Fibroblast of the aortic adventitia (primary cell): ENCODE measurements at regions not wholly inside any gene's neighbourhood (a gene's known extent, or its start where the extent isn't known, plus 50 kb on each side); places are given as distances from the start of the nearest gene placed in this dataset.

Source experiments
- DNase-seq: peaks from one replicate; pipeline ENCODE4 v3.0.0-alpha.2; 2010; ENCODE audit warnings: low read depth
- H3K4me3 ChIP-seq: 2 replicates; pipeline ENCODE4 v1.5.1; 2011; ENCODE audit warnings: low read depth, mild to moderate bottlenecking, control low read depth, low read length, moderate library complexity
- CTCF ChIP-seq: IDR thresholded peaks from 2 replicates; pipeline ENCODE4 v1.5.1; 2011; ENCODE audit warnings: mild to moderate bottlenecking, low read length, control low read depth, inconsistent platforms; ENCODE audit not compliant: insufficient read depth

GRCh38 chr19:28869459-28869858 is 343.5 kb downstream of the UQCRFS1 start:
- H3K4me3 ChIP-seq, result no peak overlapping the region

GRCh38 chr19:28868836-28869235 is 344.1 kb downstream of the UQCRFS1 start:
- TF ChIP-seq CTCF, result no peak
- no peak overlapping the region for H3K4me3 ChIP-seq
- no peak for DNase-seq

More at GRCh38 chr19:28869459-28869858, 343.5 kb downstream of the UQCRFS1 start:
- no peak for DNase-seq
- TF ChIP-seq CTCF, result no peak

GRCh38 chr19:28867978-28868377 is 345.0 kb downstream of the UQCRFS1 start:
- DNase-seq, result no peak
- no peak for TF ChIP-seq CTCF
- H3K4me3 ChIP-seq, result no peak overlapping the region

GRCh38 chr19:28864577-28865042 is 348.3 kb downstream of the UQCRFS1 start:
- H3K4me3 ChIP-seq, result no peak overlapping the region
- DNase-seq, result peak; percentile 90
- no peak for TF ChIP-seq CTCF

- TF ChIP-seq CTCF, result no peak
- DNase-seq, result peak; percentile 56
These were observed 348.9 kb downstream of the UQCRFS1 start for GRCh38 chr19:28864024-28864503.

GRCh38 chr19:28862238-28862637 is 350.7 kb downstream of the UQCRFS1 start:
- DNase-seq, result peak; percentile 47
- TF ChIP-seq CTCF, result no peak
- H3K4me3 ChIP-seq, result no peak overlapping the region

More at GRCh38 chr19:28864024-28864503, 348.9 kb downstream of the UQCRFS1 start:
- H3K4me3 ChIP-seq, result no peak overlapping the region

- no peak overlapping the region for H3K4me3 ChIP-seq
- no peak for TF ChIP-seq CTCF
These were observed 353.1 kb downstream of the UQCRFS1 start for GRCh38 chr19:28859811-28860210.

More at GRCh38 chr19:28859811-28860210, 353.1 kb downstream of the UQCRFS1 start:
- no peak for DNase-seq
